ENCODE measurements at regions not wholly inside any gene's neighbourhood (a gene's known extent, or its start where the extent isn't known, plus 50 kb on each side); places are given as distances from the start of the nearest gene placed in this dataset.

DNA sequence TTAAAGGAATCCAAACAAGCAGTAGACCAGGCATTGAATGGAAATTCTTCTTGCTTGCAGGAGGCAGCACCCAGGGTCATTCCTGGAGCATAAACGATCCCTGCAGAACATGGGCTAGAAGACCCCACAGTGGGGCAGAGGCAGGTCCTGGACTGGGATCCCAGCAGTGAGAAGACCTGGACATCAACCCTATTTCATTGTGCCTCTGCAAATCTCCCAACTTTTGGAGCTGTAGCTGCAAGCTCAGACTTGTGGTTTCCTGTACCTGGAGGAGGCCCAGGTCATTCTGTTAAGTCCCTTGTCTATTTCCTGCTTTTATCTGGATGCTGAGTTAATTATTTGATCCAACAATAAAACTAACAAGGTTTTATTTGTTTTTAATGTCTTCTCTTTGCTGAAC, 61.7 kb downstream of the CALM1 start:
- no peak overlapping the region for H3K4me3 ChIP-seq
- no peaks in the 10 kb centered on the region for H3K36me3 ChIP-seq (ENCODE audit: control insufficient read depth, insufficient read depth, low read length)
- no peaks in the 10 kb centered on the region for H3K9me1 ChIP-seq (ENCODE audit: control insufficient read depth, insufficient read depth, low read length)
- DNase-seq (ENCODE audit: extremely low read depth in 1 of 4, low spot score in 3 of 4): no peak
- H3K79me2 ChIP-seq (ENCODE audit: control insufficient read depth, insufficient read depth, low read length): no peaks in the 10 kb centered on the region
- H2AFZ ChIP-seq (ENCODE audit: low read depth, low read length): no peak overlapping the region
- no TSS peak for BruUV-seq (replicated peaks)
- H4K20me1 ChIP-seq (replicated peaks; ENCODE audit: control insufficient read depth, insufficient read depth, low read length): no peaks in the 10 kb centered on the region
- CTCF ChIA-PET (ENCODE audit: low intra/inter-chr PET ratio): no interaction called here
- 0% methylated on average over 1 of the region's 1 CpG for WGBS (ENCODE audit: insufficient coverage, low coverage, missing lambda C conversion rate)
- H3K4me2 ChIP-seq (ENCODE audit: insufficient read depth, low read length): no peak overlapping the region
- no peak overlapping the region for H3K9ac ChIP-seq (ENCODE audit: insufficient read depth in 1 of 2, low read depth in 2 of 2, low read length in 2 of 2)
- peaks cover 3 to 29% of the 10 kb centered on the region in 2 experiments; a peak in 4 of 5 replicates for H3K27me3 ChIP-seq (ENCODE audit: control insufficient read depth in 2 of 2, insufficient read depth in 2 of 2, low read length in 2 of 2)
- TF ChIP-seq, protein P1, sequence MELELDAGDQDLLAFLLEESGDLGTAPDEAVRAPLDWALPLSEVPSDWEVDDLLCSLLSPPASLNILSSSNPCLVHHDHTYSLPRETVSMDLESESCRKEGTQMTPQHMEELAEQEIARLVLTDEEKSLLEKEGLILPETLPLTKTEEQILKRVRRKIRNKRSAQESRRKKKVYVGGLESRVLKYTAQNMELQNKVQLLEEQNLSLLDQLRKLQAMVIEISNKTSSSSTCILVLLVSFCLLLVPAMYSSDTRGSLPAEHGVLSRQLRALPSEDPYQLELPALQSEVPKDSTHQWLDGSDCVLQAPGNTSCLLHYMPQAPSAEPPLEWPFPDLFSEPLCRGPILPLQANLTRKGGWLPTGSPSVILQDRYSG (tag; conservative IDR thresholded peaks at IDR 0.05; ENCODE audit: low read depth): no peak
- TF ChIP-seq, protein P2, sequence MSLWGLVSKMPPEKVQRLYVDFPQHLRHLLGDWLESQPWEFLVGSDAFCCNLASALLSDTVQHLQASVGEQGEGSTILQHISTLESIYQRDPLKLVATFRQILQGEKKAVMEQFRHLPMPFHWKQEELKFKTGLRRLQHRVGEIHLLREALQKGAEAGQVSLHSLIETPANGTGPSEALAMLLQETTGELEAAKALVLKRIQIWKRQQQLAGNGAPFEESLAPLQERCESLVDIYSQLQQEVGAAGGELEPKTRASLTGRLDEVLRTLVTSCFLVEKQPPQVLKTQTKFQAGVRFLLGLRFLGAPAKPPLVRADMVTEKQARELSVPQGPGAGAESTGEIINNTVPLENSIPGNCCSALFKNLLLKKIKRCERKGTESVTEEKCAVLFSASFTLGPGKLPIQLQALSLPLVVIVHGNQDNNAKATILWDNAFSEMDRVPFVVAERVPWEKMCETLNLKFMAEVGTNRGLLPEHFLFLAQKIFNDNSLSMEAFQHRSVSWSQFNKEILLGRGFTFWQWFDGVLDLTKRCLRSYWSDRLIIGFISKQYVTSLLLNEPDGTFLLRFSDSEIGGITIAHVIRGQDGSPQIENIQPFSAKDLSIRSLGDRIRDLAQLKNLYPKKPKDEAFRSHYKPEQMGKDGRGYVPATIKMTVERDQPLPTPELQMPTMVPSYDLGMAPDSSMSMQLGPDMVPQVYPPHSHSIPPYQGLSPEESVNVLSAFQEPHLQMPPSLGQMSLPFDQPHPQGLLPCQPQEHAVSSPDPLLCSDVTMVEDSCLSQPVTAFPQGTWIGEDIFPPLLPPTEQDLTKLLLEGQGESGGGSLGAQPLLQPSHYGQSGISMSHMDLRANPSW (CRISPR knock-in tag; IDR thresholded peaks at IDR 0.05): no peak
- TF ChIP-seq SAFB (IDR thresholded peaks at IDR 0.05; ENCODE audit: borderline replicate concordance, low read depth, low read length) (no peak), HDAC1 (IDR thresholded peaks at IDR 0.05) (no peak), ZNF232 (CRISPR knock-in tag; IDR thresholded peaks at IDR 0.05) (no peak), XRCC5 (IDR thresholded peaks at IDR 0.05; ENCODE audit: low read depth, low read length) (no peak), KLF10 (CRISPR knock-in tag; IDR thresholded peaks at IDR 0.05) (no peak), ELF2 (CRISPR knock-in tag; IDR thresholded peaks at IDR 0.05) (no peak)
- TF ChIP-seq, protein P3, sequence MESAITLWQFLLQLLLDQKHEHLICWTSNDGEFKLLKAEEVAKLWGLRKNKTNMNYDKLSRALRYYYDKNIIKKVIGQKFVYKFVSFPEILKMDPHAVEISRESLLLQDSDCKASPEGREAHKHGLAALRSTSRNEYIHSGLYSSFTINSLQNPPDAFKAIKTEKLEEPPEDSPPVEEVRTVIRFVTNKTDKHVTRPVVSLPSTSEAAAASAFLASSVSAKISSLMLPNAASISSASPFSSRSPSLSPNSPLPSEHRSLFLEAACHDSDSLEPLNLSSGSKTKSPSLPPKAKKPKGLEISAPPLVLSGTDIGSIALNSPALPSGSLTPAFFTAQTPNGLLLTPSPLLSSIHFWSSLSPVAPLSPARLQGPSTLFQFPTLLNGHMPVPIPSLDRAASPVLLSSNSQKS (CRISPR knock-in tag; IDR thresholded peaks at IDR 0.05): no peak
- ATAC-seq: no peak
- intact Hi-C loops (cut with micrococcal nuclease) (no loop called here), in situ Hi-C loops (cut with MboI) (no loop called here)
- FAIRE-seq: no peak
- POLR2A ChIA-PET: interaction anchor here (0.6 to 0.8 kb wide), 2 partner anchors 15 to 895 kb away, joined by 3 to 5 read pairs; no protein-coding TSS in a partner anchor
- H3K4me1 ChIP-seq (replicated peaks in 1 of 2; ENCODE audit: control insufficient read depth in 2 of 2, insufficient read depth in 2 of 2, low read length in 2 of 2): peaks cover 0 to 12% of the 10 kb centered on the region in 2 experiments; a peak in 2 of 5 replicates
- H3K27ac ChIP-seq (ENCODE audit: extremely low read depth, low read depth, low read length): no peak overlapping the region
- H3K9me3 ChIP-seq (replicated peaks; ENCODE audit: control insufficient read depth, insufficient read depth, low read depth, low read length): no peaks in the 10 kb centered on the region
